Cardiac muscle cell (in vitro differentiated cells and primary cell): ENCODE measurements at regions not wholly inside any gene's neighbourhood (a gene's known extent, or its start where the extent isn't known, plus 50 kb on each side); places are given as distances from the start of the nearest gene placed in this dataset.

Experiments used
- DNase-seq, 2 donors: peaks; one replicate each; pipeline versions ENCODE4 v3.0.0 to v3.0.0-alpha.2; 2010 to 2017; ENCODE audit warnings: low read depth in 1 of 2, low spot score in 1 of 2
- H3K27ac ChIP-seq: fragments of 200-600 bp; sonication (generic); 2 replicates; pipeline ENCODE4 v1.5.1; 2016
- H3K27me3 ChIP-seq: fragments of 200-600 bp; sonication (generic); 2 replicates; pipeline ENCODE4 v1.6.0; 2016; ENCODE audit warnings: control low read depth
- H3K36me3 ChIP-seq: fragments of 200-600 bp; sonication (generic); 2 replicates; pipeline ENCODE4 v1.5.1; 2016; ENCODE audit warnings: control low read depth
- H3K4me1 ChIP-seq: fragments of 200-600 bp; sonication (generic); 2 replicates; pipeline ENCODE4 v1.8.1; 2017; ENCODE audit warnings: low read depth, mild to moderate bottlenecking, mixed run types
- H3K4me3 ChIP-seq: fragments of 200-600 bp; sonication (generic); 2 replicates; pipeline ENCODE4 v1.5.1; 2016; ENCODE audit warnings: mild to moderate bottlenecking
- H3K9me3 ChIP-seq: fragments of 200-600 bp; sonication (generic); 2 replicates; pipeline ENCODE4 v1.5.1; 2017; ENCODE audit warnings: low read depth, mild to moderate bottlenecking, control low read depth
- CTCF ChIP-seq: IDR thresholded peaks from 2 replicates; pipeline ENCODE4 v1.5.1; 2012; ENCODE audit warnings: low read depth, mild to moderate bottlenecking, low read length

- H3K9me3 ChIP-seq: no peaks in the 10 kb centered on the region
- no peak for TF ChIP-seq CTCF
Measured at GRCh38 chr3:88418219-88418618, 268.5 kb downstream of the C3orf38 start.

GRCh38 chr3:88433568-88433967 is 283.8 kb downstream of the C3orf38 start:
- Histone ChIP-seq H3K4me3 (no peak overlapping the region), H3K36me3 (no peaks in the 10 kb centered on the region), H3K27ac (no peak overlapping the region), H3K27me3 (no peaks in the 10 kb centered on the region), H3K4me1 (no peaks in the 10 kb centered on the region), H3K9me3 (no peaks in the 10 kb centered on the region)
- TF ChIP-seq CTCF: no peak
- no peak for DNase-seq

More at GRCh38 chr3:88418219-88418618, 268.5 kb downstream of the C3orf38 start:
- DNase-seq: no peak
- no peak overlapping the region for H3K27ac ChIP-seq
- H3K27me3 ChIP-seq: no peaks in the 10 kb centered on the region
- no peaks in the 10 kb centered on the region for H3K4me1 ChIP-seq
- no peaks in the 10 kb centered on the region for H3K36me3 ChIP-seq
- H3K4me3 ChIP-seq: no peak overlapping the region

GRCh38 chr3:88434001-88434400 is 284.2 kb downstream of the C3orf38 start:
- Histone ChIP-seq H3K27me3 (no peaks in the 10 kb centered on the region), H3K4me3 (no peak overlapping the region), H3K4me1 (no peaks in the 10 kb centered on the region), H3K36me3 (no peaks in the 10 kb centered on the region), H3K27ac (no peak overlapping the region), H3K9me3 (no peaks in the 10 kb centered on the region)
- no peak for TF ChIP-seq CTCF
- no peak for DNase-seq

GRCh38 chr3:88440701-88441100 is 290.9 kb downstream of the C3orf38 start:
- H3K27me3 ChIP-seq: no peaks in the 10 kb centered on the region
- no peaks in the 10 kb centered on the region for H3K4me1 ChIP-seq
- DNase-seq: no peak
- TF ChIP-seq CTCF: no peak
- no peak overlapping the region for H3K4me3 ChIP-seq
- no peaks in the 10 kb centered on the region for H3K9me3 ChIP-seq
- no peaks in the 10 kb centered on the region for H3K36me3 ChIP-seq
- no peak overlapping the region for H3K27ac ChIP-seq

GRCh38 chr3:88443066-88443465 is 293.3 kb downstream of the C3orf38 start:
- H3K4me1 ChIP-seq: no peaks in the 10 kb centered on the region
- no peak for DNase-seq
- H3K4me3 ChIP-seq: no peak overlapping the region
- no peaks in the 10 kb centered on the region for H3K36me3 ChIP-seq
- H3K9me3 ChIP-seq: no peaks in the 10 kb centered on the region
- no peaks in the 10 kb centered on the region for H3K27me3 ChIP-seq
- no peak for TF ChIP-seq CTCF
- H3K27ac ChIP-seq: no peak overlapping the region

- DNase-seq: no peak
- H3K36me3 ChIP-seq: no peaks in the 10 kb centered on the region
- TF ChIP-seq CTCF: no peak
- H3K9me3 ChIP-seq: no peaks in the 10 kb centered on the region
- H3K4me3 ChIP-seq: no peak overlapping the region
- H3K27me3 ChIP-seq: no peaks in the 10 kb centered on the region
- H3K27ac ChIP-seq: no peak overlapping the region
- H3K4me1 ChIP-seq: no peaks in the 10 kb centered on the region
Measured at GRCh38 chr3:88444251-88444650, 294.5 kb downstream of the C3orf38 start.
